ENCODE measurements at regions not wholly inside any gene's neighbourhood (a gene's known extent, or its start where the extent isn't known, plus 50 kb on each side); places are given as distances from the start of the nearest gene placed in this dataset.

DNA sequence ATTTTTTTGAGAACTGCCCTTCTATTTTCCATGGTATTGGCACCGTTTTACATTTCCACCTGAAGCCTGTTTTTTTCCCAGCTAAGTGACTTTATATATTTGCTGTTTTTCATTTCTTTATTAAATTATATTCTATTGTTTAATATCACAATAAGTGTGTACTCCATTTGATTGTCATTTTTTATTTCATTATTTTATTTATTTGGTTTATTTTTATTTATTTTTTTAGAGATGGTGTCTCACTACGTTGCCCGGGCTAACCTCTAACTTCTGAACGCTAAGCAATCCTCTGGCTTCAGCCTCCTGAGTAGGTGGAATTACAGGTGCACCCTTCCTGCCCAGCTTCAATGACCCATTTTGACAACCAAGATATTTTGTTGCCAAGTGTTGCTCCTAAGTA is 202.6 kb downstream of the SIM1 start:
- no TSS peak for BruUV-seq (replicated peaks)
- ChIA-PET CTCF (interaction anchor here (0.5 to 0.6 kb wide), 2 partner anchors 145 to 162 kb away, joined by 3 read pairs; no protein-coding TSS in a partner anchor), POLR2A (interaction anchor here (0.6 to 0.7 kb wide), 2 partner anchors 185 to 329 kb away, joined by 3 read pairs; no protein-coding TSS in a partner anchor)
- Mint-ChIP-seq H3K9me3 (ENCODE audit: unreplicated experiment) (no peaks in the 10 kb centered on the region), H3K4me1 (ENCODE audit: insufficient read depth, unreplicated experiment) (peaks cover 6% of the 10 kb centered on the region), H3K27me3 (ENCODE audit: insufficient read depth, unreplicated experiment) (no peaks in the 10 kb centered on the region), H3K27ac (ENCODE audit: low read depth, unreplicated experiment) (no peak overlapping the region), H3K4me3 (ENCODE audit: unreplicated experiment) (no peak overlapping the region), H3K36me3 (ENCODE audit: insufficient read depth, unreplicated experiment) (no peaks in the 10 kb centered on the region)
- DNase-seq (ENCODE audit: unreplicated experiment), result no peak
- TF ChIP-seq, protein P1, sequence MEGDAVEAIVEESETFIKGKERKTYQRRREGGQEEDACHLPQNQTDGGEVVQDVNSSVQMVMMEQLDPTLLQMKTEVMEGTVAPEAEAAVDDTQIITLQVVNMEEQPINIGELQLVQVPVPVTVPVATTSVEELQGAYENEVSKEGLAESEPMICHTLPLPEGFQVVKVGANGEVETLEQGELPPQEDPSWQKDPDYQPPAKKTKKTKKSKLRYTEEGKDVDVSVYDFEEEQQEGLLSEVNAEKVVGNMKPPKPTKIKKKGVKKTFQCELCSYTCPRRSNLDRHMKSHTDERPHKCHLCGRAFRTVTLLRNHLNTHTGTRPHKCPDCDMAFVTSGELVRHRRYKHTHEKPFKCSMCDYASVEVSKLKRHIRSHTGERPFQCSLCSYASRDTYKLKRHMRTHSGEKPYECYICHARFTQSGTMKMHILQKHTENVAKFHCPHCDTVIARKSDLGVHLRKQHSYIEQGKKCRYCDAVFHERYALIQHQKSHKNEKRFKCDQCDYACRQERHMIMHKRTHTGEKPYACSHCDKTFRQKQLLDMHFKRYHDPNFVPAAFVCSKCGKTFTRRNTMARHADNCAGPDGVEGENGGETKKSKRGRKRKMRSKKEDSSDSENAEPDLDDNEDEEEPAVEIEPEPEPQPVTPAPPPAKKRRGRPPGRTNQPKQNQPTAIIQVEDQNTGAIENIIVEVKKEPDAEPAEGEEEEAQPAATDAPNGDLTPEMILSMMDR (IDR thresholded peaks at IDR 0.05; ENCODE audit: unreplicated experiment), result no peak
- intact Hi-C loops (cut with micrococcal nuclease), result no loop called here

- H3K4me3 Mint-ChIP-seq (ENCODE audit: unreplicated experiment), result no peak overlapping the region
- no peaks in the 10 kb centered on the region for H3K36me3 Mint-ChIP-seq (ENCODE audit: insufficient read depth, unreplicated experiment)
- no peaks in the 10 kb centered on the region for H3K27me3 Mint-ChIP-seq (ENCODE audit: insufficient read depth, unreplicated experiment)
- intact Hi-C loops (cut with micrococcal nuclease), result no loop called here
- BruUV-seq (replicated peaks), result no TSS peak
- ChIA-PET POLR2A (no interaction called here), CTCF (no interaction called here)
- peaks cover 6% of the 10 kb centered on the region for H3K4me1 Mint-ChIP-seq (ENCODE audit: insufficient read depth, unreplicated experiment)
- TF ChIP-seq, protein P1 (IDR thresholded peaks at IDR 0.05; ENCODE audit: unreplicated experiment), result no peak
- no peak for DNase-seq (ENCODE audit: unreplicated experiment)
- H3K27ac Mint-ChIP-seq (ENCODE audit: low read depth, unreplicated experiment), result no peak overlapping the region
- H3K9me3 Mint-ChIP-seq (ENCODE audit: unreplicated experiment), result no peaks in the 10 kb centered on the region
These were observed 203.2 kb downstream of the SIM1 start for GRCh38 chr6:100261486-100261885.

DNA sequence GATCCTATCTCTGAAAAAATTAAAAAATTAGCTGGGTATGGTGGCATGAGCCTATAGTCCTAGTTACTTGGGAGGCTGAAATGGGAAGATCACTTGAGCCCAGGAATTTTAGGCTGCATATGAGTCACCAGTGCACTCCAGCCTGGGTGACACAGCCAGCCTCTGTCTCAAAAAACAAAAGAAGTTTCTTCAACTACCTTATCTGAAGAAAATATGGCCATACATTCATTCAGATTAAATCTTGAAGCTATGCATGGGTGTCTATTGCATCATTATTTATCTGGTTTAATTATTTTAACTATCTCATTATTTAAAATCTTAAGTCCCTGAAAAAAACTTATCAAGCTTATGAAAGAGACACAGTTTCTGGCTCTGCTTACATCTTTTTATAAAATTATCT is 204.1 kb downstream of the SIM1 start:
- ChIA-PET POLR2A (no interaction called here), CTCF (interaction anchor here (0.6 to 1.2 kb wide), 4 partner anchors 83 to 646 kb away, joined by 3 to 5 read pairs (median 3); no protein-coding TSS in a partner anchor)
- Mint-ChIP-seq H3K36me3 (ENCODE audit: insufficient read depth, unreplicated experiment) (no peaks in the 10 kb centered on the region), H3K4me3 (ENCODE audit: unreplicated experiment) (no peak overlapping the region), H3K4me1 (ENCODE audit: insufficient read depth, unreplicated experiment) (peaks cover 9% of the 10 kb centered on the region), H3K27me3 (ENCODE audit: insufficient read depth, unreplicated experiment) (no peaks in the 10 kb centered on the region), H3K9me3 (ENCODE audit: unreplicated experiment) (no peaks in the 10 kb centered on the region), H3K27ac (ENCODE audit: low read depth, unreplicated experiment) (no peak overlapping the region)
- DNase-seq (ENCODE audit: unreplicated experiment), result no peak
- intact Hi-C loops (cut with micrococcal nuclease), result no loop called here
- BruUV-seq (replicated peaks), result no TSS peak
- TF ChIP-seq, protein P1 (IDR thresholded peaks at IDR 0.05; ENCODE audit: unreplicated experiment), result no peak

GRCh38 chr6:100259865-100260264 is 204.9 kb downstream of the SIM1 start:
- DNase-seq (ENCODE audit: unreplicated experiment), result no peak
- no TSS peak for BruUV-seq (replicated peaks)
- H3K27me3 Mint-ChIP-seq (ENCODE audit: insufficient read depth, unreplicated experiment), result no peaks in the 10 kb centered on the region
- H3K4me3 Mint-ChIP-seq (ENCODE audit: unreplicated experiment), result no peak overlapping the region
- no peak overlapping the region for H3K27ac Mint-ChIP-seq (ENCODE audit: low read depth, unreplicated experiment)
- H3K36me3 Mint-ChIP-seq (ENCODE audit: insufficient read depth, unreplicated experiment), result no peaks in the 10 kb centered on the region
- TF ChIP-seq, protein P1 (IDR thresholded peaks at IDR 0.05; ENCODE audit: unreplicated experiment), result no peak
- intact Hi-C loops (cut with micrococcal nuclease), result loop anchor here (10.0 kb wide), 1 partner anchor 145 kb away; no protein-coding TSS in a partner anchor
- peaks cover 12% of the 10 kb centered on the region for H3K4me1 Mint-ChIP-seq (ENCODE audit: insufficient read depth, unreplicated experiment)
- ChIA-PET CTCF (interaction anchor here (1.2 kb wide), 1 partner anchor 144 kb away, joined by 5 read pairs; no protein-coding TSS in a partner anchor), POLR2A (interaction anchor here (0.9 kb wide), 1 partner anchor 54 kb away, joined by 3 read pairs; no protein-coding TSS in a partner anchor)
- no peaks in the 10 kb centered on the region for H3K9me3 Mint-ChIP-seq (ENCODE audit: unreplicated experiment)

Measured in MCF 10A (cell line).